ENCODE measurements at regions not wholly inside any gene's neighbourhood (a gene's known extent, or its start where the extent isn't known, plus 50 kb on each side); places are given as distances from the start of the nearest gene placed in this dataset.
"Not testable (repeated sequence)": the region's sequence is repeated elsewhere in the genome, so short reads cannot be mapped to it uniquely, and the experiment has no call there.

DNA sequence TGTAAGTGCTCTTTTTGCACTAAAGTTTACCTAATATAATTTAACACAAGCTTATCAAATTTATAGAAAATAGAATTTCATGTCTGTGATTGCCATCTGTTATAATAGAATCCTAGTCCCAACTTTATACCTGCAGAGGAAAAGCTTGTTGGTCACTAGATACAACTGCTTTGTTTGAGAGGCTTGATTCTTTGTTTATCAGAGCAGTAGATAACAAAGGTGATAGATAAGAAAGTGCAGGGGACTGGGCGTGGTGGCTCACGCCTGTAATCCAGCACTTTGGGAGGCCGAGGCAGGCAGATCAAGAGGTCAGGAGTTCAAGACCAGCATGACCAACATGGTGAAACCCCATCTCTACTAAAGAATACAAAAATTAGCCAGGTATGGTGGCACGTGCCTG is 528.0 kb downstream of the STK39 start:
- Histone ChIP-seq H3K4me3 (no peak overlapping the region), H3K4me1 (no peaks in the 10 kb centered on the region), H3K27me3 (replicated peaks in 1 of 7) (no peaks in the 10 kb centered on the region)

DNA sequence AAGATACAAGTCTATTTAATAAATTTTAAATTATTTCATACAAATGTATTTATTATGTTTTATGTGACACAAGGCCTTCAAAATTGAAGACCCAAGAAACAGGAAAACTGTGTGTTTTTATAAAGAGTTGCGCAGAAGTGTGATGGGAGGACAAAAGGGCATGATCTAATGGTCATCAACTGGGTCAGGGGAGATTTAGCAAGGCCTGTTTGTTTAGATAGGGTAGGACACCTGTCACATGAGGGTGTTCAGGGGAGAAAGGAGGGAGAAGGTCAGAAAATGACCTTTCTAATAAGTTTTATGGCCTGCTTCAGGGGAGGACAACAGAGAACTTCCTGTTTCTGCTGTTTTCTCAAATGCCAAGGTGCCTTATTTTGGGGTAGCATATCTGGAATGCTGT is 528.8 kb downstream of the STK39 start:
- intact Hi-C loops (cut with DNase I; ENCODE audit: low total_unique reads) = no loop called here
- TF ChIP-seq POLR2AphosphoS5 (IDR thresholded peaks at IDR 0.05) = no peak
- Histone ChIP-seq H3K9me3 (peaks cover 0 to 5% (median 0%) of the 10 kb centered on the region in 8 donors), H3K4me3 (no peak overlapping the region), H3K27me3 (replicated peaks in 1 of 7) (no peaks in the 10 kb centered on the region), H3K27ac (no peak overlapping the region), H3K36me3 (no peaks in the 10 kb centered on the region), H3K4me1 (no peaks in the 10 kb centered on the region)
- 77 to 84% (median 81%) methylated on average over 1 of the region's 1 CpG for WGBS, 5 donors
- no peak for DNase-seq

More for the DNA sequence above, 528.0 kb downstream of the STK39 start:
- DNase-seq = no peak
- TF ChIP-seq POLR2A (IDR thresholded peaks at IDR 0.05) = no peak
- no peak for TF ChIP-seq POLR2AphosphoS5 (IDR thresholded peaks at IDR 0.05)
- TF ChIP-seq CTCF (IDR thresholded peaks at IDR 0.05 in 8 of 11, conservative IDR thresholded peaks at IDR 0.05 in 3 of 11) = no peak
- intact Hi-C loops (cut with DNase I; ENCODE audit: low total_unique reads) = no loop called here
- H3K9me3 ChIP-seq = no peaks in the 10 kb centered on the region
- no peak overlapping the region for H3K27ac ChIP-seq
- 69 to 81% (median 80%) methylated on average over 4 of the region's 4 CpGs for WGBS, 5 donors
- no peaks in the 10 kb centered on the region for H3K36me3 ChIP-seq

- WGBS, 5 donors = 71 to 89% (median 87%) methylated on average over 28 to 29 of the region's 29 CpGs
- no peak for DNase-seq
These were observed 531.5 kb downstream of the STK39 start for GRCh38 chr2:167715932-167716331.

DNA sequence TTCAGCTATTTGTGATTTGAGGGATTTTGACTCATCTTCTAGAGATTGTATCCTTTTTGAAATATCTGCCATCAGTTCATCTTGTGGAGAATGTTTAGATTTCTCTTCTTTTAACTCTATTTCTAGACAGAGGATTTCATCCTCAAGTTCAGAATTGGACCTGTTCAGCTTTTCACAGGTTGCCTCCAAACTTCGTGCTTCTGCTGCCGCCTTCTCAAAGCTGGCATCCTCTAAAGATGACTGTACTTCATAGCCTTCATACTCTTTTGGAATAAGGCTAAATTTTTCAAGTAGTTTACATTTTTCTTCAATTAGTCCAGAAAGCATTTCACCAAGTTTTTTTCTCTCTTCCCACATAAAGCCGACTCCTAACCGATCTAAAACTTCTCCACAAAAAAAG is 531.9 kb downstream of the STK39 start:
- H3K4me1 ChIP-seq; DNase-seq; H3K4me3 ChIP-seq; intact Hi-C loops (cut with DNase I; ENCODE audit: low total_unique reads); H3K36me3 ChIP-seq; H3K9me3 ChIP-seq; H3K27me3 ChIP-seq (replicated peaks in 1 of 7); H3K27ac ChIP-seq: not testable (repeated sequence)
- 79 to 94% (median 81%) methylated on average over 4 of the region's 4 CpGs for WGBS, 5 donors

More at GRCh38 chr2:167715932-167716331, 531.5 kb downstream of the STK39 start:
- peaks cover 0 to 5% (median 0%) of the 10 kb centered on the region in 8 donors for H3K9me3 ChIP-seq
- H3K27ac ChIP-seq = no peak overlapping the region
- no peak for TF ChIP-seq POLR2A (IDR thresholded peaks at IDR 0.05)
- no peak for TF ChIP-seq CTCF (IDR thresholded peaks at IDR 0.05 in 8 of 11, conservative IDR thresholded peaks at IDR 0.05 in 3 of 11)
- no peak for TF ChIP-seq POLR2AphosphoS5 (IDR thresholded peaks at IDR 0.05)
- H3K4me1 ChIP-seq = no peaks in the 10 kb centered on the region
- no peaks in the 10 kb centered on the region for H3K36me3 ChIP-seq
- intact Hi-C loops (cut with DNase I; ENCODE audit: low total_unique reads) = no loop called here
- H3K4me3 ChIP-seq = no peak overlapping the region
- no peaks in the 10 kb centered on the region for H3K27me3 ChIP-seq (replicated peaks in 1 of 7)

- Histone ChIP-seq H3K4me3 (no peak overlapping the region), H3K9me3 (peaks cover 0 to 5% (median 0%) of the 10 kb centered on the region in 8 donors), H3K27ac (no peak overlapping the region), H3K27me3 (replicated peaks in 1 of 7) (no peaks in the 10 kb centered on the region), H3K36me3 (no peaks in the 10 kb centered on the region), H3K4me1 (no peaks in the 10 kb centered on the region)
- 92 to 100% (median 92%) methylated on average over 1 of the region's 1 CpG for WGBS, 5 donors
- no peak for DNase-seq
- TF ChIP-seq POLR2A (IDR thresholded peaks at IDR 0.05) = no peak
- no peak for TF ChIP-seq CTCF (IDR thresholded peaks at IDR 0.05 in 8 of 11, conservative IDR thresholded peaks at IDR 0.05 in 3 of 11)
- no peak for TF ChIP-seq POLR2AphosphoS5 (IDR thresholded peaks at IDR 0.05)
- intact Hi-C loops (cut with DNase I; ENCODE audit: low total_unique reads) = no loop called here
These were observed 535.1 kb downstream of the STK39 start for GRCh38 chr2:167712275-167712674.
